Endothelial cell (in vitro differentiated cells): ENCODE measurements at regions not wholly inside any gene's neighbourhood (a gene's known extent, or its start where the extent isn't known, plus 50 kb on each side); places are given as distances from the start of the nearest gene placed in this dataset.

Experiments
- DNase-seq: peaks from one replicate; pipeline ENCODE4 v3.0.0; 2021; ENCODE audit warnings: low spot score
- H3K27ac Mint-ChIP-seq: one replicate; pipeline ENCODE4 v1.8.0; 2021; ENCODE audit warnings: mixed read lengths, inconsistent platforms; ENCODE audit not compliant: unreplicated experiment
- H3K27me3 Mint-ChIP-seq: one replicate; pipeline ENCODE4 v1.8.0; 2021; ENCODE audit warnings: mild to moderate bottlenecking, moderate library complexity, mixed read lengths, inconsistent platforms; ENCODE audit not compliant: unreplicated experiment
- H3K36me3 Mint-ChIP-seq: one replicate; pipeline ENCODE4 v1.8.0; 2021; ENCODE audit warnings: mild to moderate bottlenecking, low read depth, mixed read lengths, inconsistent platforms; ENCODE audit not compliant: unreplicated experiment
- H3K4me1 Mint-ChIP-seq: one replicate; pipeline ENCODE4 v1.8.0; 2021; ENCODE audit warnings: mild to moderate bottlenecking, mixed read lengths, inconsistent platforms; ENCODE audit not compliant: unreplicated experiment
- H3K4me3 Mint-ChIP-seq: one replicate; pipeline ENCODE4 v1.8.0; 2021; ENCODE audit warnings: mild to moderate bottlenecking, mixed read lengths, inconsistent platforms; ENCODE audit not compliant: unreplicated experiment
- H3K9me3 Mint-ChIP-seq: one replicate; pipeline ENCODE4 v1.8.0; 2021; ENCODE audit warnings: mixed read lengths, inconsistent platforms; ENCODE audit not compliant: unreplicated experiment
- TF ChIP-seq, protein P1 (sequence below): fragments of 200-600 bp; sonication (generic); IDR thresholded peaks from one replicate; pipeline ENCODE4 v1.5.0; 2021; ENCODE audit warnings: antibody characterized with exemption; ENCODE audit not compliant: unreplicated experiment

DNA sequence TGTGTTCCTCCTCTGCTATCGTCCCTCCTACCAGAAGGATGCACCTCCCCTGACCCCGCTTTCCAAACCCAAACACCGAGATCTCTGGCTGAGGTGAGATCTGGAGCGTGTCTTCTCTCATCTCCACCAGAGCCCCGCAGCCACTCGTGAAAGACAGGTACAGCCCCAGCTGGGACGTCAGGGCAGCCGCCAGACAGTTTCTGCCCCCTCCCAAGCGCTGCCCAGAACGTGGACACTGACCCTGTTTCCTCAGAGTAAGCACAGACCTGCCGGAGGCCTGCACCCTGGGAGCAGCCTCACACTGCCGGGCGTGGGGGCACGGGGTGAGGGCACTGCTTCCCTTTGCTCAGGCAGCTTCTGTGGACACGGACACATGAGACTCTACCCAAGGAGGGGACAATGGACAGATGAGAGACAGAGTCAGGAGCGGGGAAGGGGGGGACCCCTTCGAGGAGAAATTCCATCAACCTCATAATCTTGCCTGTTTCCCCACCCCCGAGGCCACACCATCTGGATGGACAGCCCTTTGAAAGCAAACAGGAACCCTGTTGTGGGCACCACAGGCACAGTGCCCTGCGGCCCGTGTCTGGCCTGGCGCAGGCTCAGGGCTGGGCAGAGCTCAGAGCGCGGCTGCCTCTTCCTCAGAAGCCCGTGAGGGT lies 210.6 kb downstream of the DLL1 start:
- TF ChIP-seq, protein P1, sequence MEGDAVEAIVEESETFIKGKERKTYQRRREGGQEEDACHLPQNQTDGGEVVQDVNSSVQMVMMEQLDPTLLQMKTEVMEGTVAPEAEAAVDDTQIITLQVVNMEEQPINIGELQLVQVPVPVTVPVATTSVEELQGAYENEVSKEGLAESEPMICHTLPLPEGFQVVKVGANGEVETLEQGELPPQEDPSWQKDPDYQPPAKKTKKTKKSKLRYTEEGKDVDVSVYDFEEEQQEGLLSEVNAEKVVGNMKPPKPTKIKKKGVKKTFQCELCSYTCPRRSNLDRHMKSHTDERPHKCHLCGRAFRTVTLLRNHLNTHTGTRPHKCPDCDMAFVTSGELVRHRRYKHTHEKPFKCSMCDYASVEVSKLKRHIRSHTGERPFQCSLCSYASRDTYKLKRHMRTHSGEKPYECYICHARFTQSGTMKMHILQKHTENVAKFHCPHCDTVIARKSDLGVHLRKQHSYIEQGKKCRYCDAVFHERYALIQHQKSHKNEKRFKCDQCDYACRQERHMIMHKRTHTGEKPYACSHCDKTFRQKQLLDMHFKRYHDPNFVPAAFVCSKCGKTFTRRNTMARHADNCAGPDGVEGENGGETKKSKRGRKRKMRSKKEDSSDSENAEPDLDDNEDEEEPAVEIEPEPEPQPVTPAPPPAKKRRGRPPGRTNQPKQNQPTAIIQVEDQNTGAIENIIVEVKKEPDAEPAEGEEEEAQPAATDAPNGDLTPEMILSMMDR = no peak
- Mint-ChIP-seq H3K27me3 (peaks cover 2% of the 10 kb centered on the region), H3K4me3 (no peak overlapping the region), H3K36me3 (no peaks in the 10 kb centered on the region), H3K27ac (no peak overlapping the region), H3K9me3 (peaks cover 4% of the 10 kb centered on the region), H3K4me1 (no peaks in the 10 kb centered on the region)
- peak; percentile 1 for DNase-seq

DNA sequence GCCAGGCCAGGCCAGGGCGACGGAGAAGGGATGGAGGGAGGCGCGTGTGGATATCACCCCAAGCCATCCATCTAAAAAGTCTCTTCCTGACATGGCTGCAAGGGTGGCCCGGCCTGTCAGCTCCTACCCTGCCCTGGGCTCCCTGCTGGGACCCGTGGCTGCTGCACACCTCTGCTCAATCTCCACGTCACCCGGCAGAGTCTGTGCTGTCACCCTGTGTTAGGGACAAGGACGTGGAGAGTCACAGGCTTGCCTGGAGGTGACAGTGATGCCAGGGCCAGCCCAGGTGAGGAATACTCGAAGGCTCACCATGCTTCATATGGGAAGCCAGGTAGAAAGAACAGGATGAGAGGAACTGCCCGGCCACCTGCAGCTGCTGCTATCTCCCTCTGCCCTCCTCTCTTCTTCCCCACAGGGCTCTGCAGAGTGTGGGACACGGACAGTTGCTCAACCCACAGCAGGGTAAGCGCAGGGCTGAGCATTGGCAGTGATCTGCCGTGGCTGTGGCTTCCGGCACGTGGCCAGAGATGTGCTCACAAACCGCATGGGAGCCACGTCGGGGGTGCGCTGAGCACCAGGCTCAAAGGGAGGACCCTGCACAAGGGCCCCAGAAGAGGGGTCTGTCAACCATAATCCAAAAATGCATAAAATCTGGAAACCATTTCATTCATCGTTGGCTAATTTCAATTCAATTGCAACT lies 214.3 kb downstream of the DLL1 start:
- Mint-ChIP-seq H3K4me1 (no peaks in the 10 kb centered on the region), H3K36me3 (no peaks in the 10 kb centered on the region), H3K9me3 (peaks cover 4% of the 10 kb centered on the region), H3K27me3 (peaks cover 2% of the 10 kb centered on the region), H3K27ac (no peak overlapping the region), H3K4me3 (no peak overlapping the region)
- TF ChIP-seq, protein P1 = no peak
- DNase-seq = no peak

DNA sequence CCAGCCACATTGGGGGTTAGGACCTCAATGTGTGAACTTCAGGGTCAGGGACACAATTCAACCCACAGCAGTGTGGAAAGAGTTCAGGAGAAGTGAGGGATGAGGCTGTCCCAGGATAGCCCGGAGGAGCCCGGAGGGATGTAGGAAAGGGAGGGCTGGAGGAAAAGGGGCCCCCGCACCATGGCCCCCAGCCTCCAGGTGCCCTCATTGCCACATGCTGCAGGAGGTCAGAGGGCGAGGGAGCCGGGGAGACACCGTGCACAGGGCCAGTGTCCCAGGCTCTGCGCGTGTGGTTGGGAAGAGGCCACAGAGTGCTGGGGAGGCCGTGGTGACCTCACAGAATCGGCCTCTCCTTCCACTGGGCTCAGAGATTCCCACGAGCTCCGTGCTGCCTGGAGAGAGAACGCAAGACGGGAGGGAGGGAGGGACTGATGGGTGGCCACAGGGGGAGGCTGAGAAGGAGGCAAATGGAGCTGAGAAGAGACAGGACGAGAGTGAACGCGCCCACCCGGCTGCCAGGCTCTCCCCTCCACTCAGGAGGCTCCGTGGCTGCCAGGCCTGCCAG lies 215.1 kb downstream of the DLL1 start:
- H3K9me3 Mint-ChIP-seq = peaks cover 4% of the 10 kb centered on the region
- H3K27me3 Mint-ChIP-seq = peaks cover 2% of the 10 kb centered on the region
- no peaks in the 10 kb centered on the region for H3K4me1 Mint-ChIP-seq
- no peaks in the 10 kb centered on the region for H3K36me3 Mint-ChIP-seq
- no peak overlapping the region for H3K27ac Mint-ChIP-seq
- no peak overlapping the region for H3K4me3 Mint-ChIP-seq
- TF ChIP-seq, protein P1 = no peak
- no peak for DNase-seq

DNA sequence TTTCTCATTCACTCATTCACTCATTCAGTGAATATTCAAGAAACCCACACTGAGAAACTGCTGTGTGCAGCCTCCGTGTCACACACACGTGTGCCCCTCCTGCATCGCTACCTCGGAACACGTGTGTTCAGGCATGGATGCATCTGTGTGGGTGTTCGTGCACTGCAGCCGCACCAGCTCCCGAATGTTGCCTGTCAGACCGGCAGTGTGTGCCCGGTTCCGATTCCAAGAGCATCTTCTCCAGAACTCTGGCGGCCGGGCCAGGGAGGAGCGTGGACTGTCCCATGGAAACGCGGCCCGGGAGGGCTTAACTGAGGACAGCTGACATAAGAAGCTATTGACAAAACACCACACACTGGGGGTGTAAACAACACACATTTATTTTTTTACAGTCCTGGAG lies 216.0 kb downstream of the DLL1 start:
- Mint-ChIP-seq H3K36me3 (no peaks in the 10 kb centered on the region), H3K4me1 (no peaks in the 10 kb centered on the region), H3K27me3 (peaks cover 2% of the 10 kb centered on the region), H3K4me3 (no peak overlapping the region), H3K27ac (no peak overlapping the region), H3K9me3 (peaks cover 4% of the 10 kb centered on the region)
- TF ChIP-seq, protein P1 = no peak
- DNase-seq = no peak

DNA sequence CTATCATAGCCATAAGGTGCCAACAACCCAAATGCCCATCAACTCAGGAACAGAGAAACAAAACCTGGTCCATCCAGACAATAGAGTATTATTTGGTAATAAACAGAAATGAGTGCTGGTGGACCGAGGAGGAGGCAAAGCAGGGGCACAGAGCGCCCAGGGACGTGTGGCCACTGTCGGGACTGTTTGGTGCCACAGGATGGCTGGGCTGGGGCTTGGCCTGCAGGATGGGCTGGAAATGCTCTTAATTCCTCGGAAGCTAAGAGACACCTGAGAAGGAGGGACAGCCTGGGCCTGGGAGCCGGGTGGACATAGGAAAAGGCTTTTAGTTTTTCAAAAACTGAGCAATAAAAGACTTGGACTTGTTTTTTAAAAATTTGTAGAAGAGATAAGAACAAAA lies 216.4 kb downstream of the DLL1 start:
- no peaks in the 10 kb centered on the region for H3K36me3 Mint-ChIP-seq
- H3K4me1 Mint-ChIP-seq = no peaks in the 10 kb centered on the region
- TF ChIP-seq, protein P1 = no peak
- no peak overlapping the region for H3K4me3 Mint-ChIP-seq
- H3K9me3 Mint-ChIP-seq = peaks cover 8% of the 10 kb centered on the region
- peaks cover 2% of the 10 kb centered on the region for H3K27me3 Mint-ChIP-seq
- no peak overlapping the region for H3K27ac Mint-ChIP-seq
- DNase-seq = no peak
